GM23338 (cell line): ENCODE measurements at regions not wholly inside any gene's neighbourhood (a gene's known extent, or its start where the extent isn't known, plus 50 kb on each side); places are given as distances from the start of the nearest gene placed in this dataset.

Source experiments
- ATAC-seq: fragments of 200-7000 bp; cut with Tn5 transposase; 3 replicates; pipeline ENCODE4 v1.9.1; 2020
- DNase-seq: peaks from one replicate; pipeline ENCODE4 v3.0.0-alpha.2; 2015; ENCODE audit warnings: low spot score
- H2AFZ ChIP-seq: fragments of 200-600 bp; sonication (generic); 2 replicates; pipeline ENCODE4 v1.8.0; 2016; ENCODE audit warnings: antibody characterized with exemption, mild to moderate bottlenecking, moderate library complexity
- H3F3A ChIP-seq: fragments of 200-600 bp; sonication (generic); replicated peaks from 2 replicates; pipeline ENCODE4 v1.8.0; 2017; ENCODE audit warnings: antibody characterized with exemption, mixed run types, low read depth
- H3K27ac ChIP-seq: fragments of 200-600 bp; sonication (generic); 2 replicates; pipeline ENCODE4 v1.6.1; 2016; ENCODE audit warnings: low read depth
- H3K27me3 ChIP-seq: fragments of 200-600 bp; sonication (generic); 2 replicates; pipeline ENCODE4 v1.8.0; 2016; ENCODE audit warnings: mild to moderate bottlenecking, mixed run types, moderate library complexity; ENCODE audit not compliant: insufficient read depth
- H3K36me3 ChIP-seq: fragments of 200-600 bp; sonication (generic); 2 replicates; pipeline ENCODE4 v1.8.0; 2016; ENCODE audit warnings: mild to moderate bottlenecking; ENCODE audit not compliant: insufficient read depth
- H3K4me1 ChIP-seq: fragments of 200-600 bp; sonication (generic); 2 replicates; pipeline ENCODE4 v1.8.0; 2016; ENCODE audit warnings: mild to moderate bottlenecking, moderate library complexity; ENCODE audit not compliant: insufficient read depth
- H3K4me2 ChIP-seq: fragments of 200-600 bp; sonication (generic); 2 replicates; pipeline ENCODE4 v1.7.1; 2017; ENCODE audit warnings: mixed run types
- H3K4me3 ChIP-seq: fragments of 200-600 bp; sonication (generic); 2 replicates; pipeline ENCODE4 v1.6.1; 2016; ENCODE audit warnings: mixed run types
- H3K79me2 ChIP-seq: fragments of 200-600 bp; sonication (generic); replicated peaks from 2 replicates; pipeline ENCODE4 v1.8.0; 2017; ENCODE audit warnings: mild to moderate bottlenecking; ENCODE audit not compliant: insufficient read depth
- H3K9me2 ChIP-seq: fragments of 200-600 bp; sonication (generic); 2 replicates; pipeline ENCODE4 v1.8.0; 2017; ENCODE audit not compliant: insufficient read depth
- H4K20me1 ChIP-seq: fragments of 200-600 bp; sonication (generic); replicated peaks from 2 replicates; pipeline ENCODE4 v1.8.0; 2017; ENCODE audit warnings: mild to moderate bottlenecking; ENCODE audit not compliant: insufficient read depth
- H3K27ac Mint-ChIP-seq: 2 replicates; pipeline ENCODE4 v1.8.0; 2020; ENCODE audit warnings: inconsistent platforms, mild to moderate bottlenecking, moderate library complexity, mixed read lengths
- H3K27me3 Mint-ChIP-seq: 3 replicates; pipeline ENCODE4 v1.8.0; 2022; ENCODE audit warnings: low read depth, mild to moderate bottlenecking, moderate library complexity, mixed read lengths, inconsistent platforms; ENCODE audit not compliant: insufficient read depth, poor library complexity
- H3K36me3 Mint-ChIP-seq: 3 replicates; pipeline ENCODE4 v1.8.0; 2021; ENCODE audit warnings: low read depth, mild to moderate bottlenecking, inconsistent platforms, moderate library complexity, mixed read lengths
- H3K4me1 Mint-ChIP-seq: 3 replicates; pipeline ENCODE4 v1.8.0; 2020; ENCODE audit warnings: mild to moderate bottlenecking, inconsistent platforms, mixed read lengths
- H3K4me3 Mint-ChIP-seq: 3 replicates; pipeline ENCODE4 v1.8.0; 2021; ENCODE audit warnings: moderate library complexity, mild to moderate bottlenecking, inconsistent platforms, mixed read lengths
- H3K9me3 Mint-ChIP-seq: 3 replicates; pipeline ENCODE4 v1.8.0; 2020; ENCODE audit warnings: moderate library complexity, mild to moderate bottlenecking, inconsistent platforms, mixed read lengths
- CREB1 ChIP-seq: fragments of 250-450 bp; sonication (Bioruptor Pico); IDR thresholded peaks from 2 replicates; pipeline ENCODE4 v1.5.0; 2020; ENCODE audit warnings: low read depth, mild to moderate bottlenecking, moderate library complexity
- EZH2phosphoT487 ChIP-seq: fragments of 200-600 bp; sonication (generic); IDR thresholded peaks from one replicate; pipeline ENCODE4 v1.8.1; 2018; ENCODE audit warnings: antibody characterized with exemption; ENCODE audit not compliant: unreplicated experiment
- JUNB ChIP-seq: IDR thresholded peaks from one replicate; pipeline ENCODE4 v1.6.1; 2016; ENCODE audit warnings: antibody characterized with exemption; ENCODE audit not compliant: unreplicated experiment
- NANOG ChIP-seq: IDR thresholded peaks from 2 replicates; pipeline ENCODE4 v1.6.1; 2016; ENCODE audit warnings: antibody characterized with exemption, borderline replicate concordance
- POLR2AphosphoS5 ChIP-seq: IDR thresholded peaks from 2 replicates; pipeline ENCODE4 v1.6.1; 2016; ENCODE audit warnings: antibody characterized with exemption, low read depth
- REST ChIP-seq: IDR thresholded peaks from one replicate; pipeline ENCODE4 v1.6.1; 2018; ENCODE audit warnings: antibody characterized with exemption; ENCODE audit not compliant: unreplicated experiment
- STAT1 ChIP-seq: IDR thresholded peaks from one replicate; pipeline ENCODE4 v1.6.1; 2016; ENCODE audit warnings: antibody characterized with exemption; ENCODE audit not compliant: unreplicated experiment
- ZNF114 ChIP-seq: fragments of 250-450 bp; sonication (Bioruptor Pico); IDR thresholded peaks from 2 replicates; pipeline ENCODE4 v1.5.0; 2020; ENCODE audit warnings: mild to moderate bottlenecking, moderate library complexity
- ZNF331 ChIP-seq: fragments of 250-450 bp; sonication (Bioruptor Pico); IDR thresholded peaks from 2 replicates; pipeline ENCODE4 v1.5.0; 2020; ENCODE audit warnings: low read depth, mild to moderate bottlenecking, moderate library complexity
- TF ChIP-seq, protein P1 (sequence below): IDR thresholded peaks from 2 replicates; pipeline ENCODE4 v1.6.1; 2016; ENCODE audit warnings: antibody characterized with exemption
- TF ChIP-seq, protein P2 (sequence below), 2 experiments: fragments of 200-600 bp in 1 of 2; sonication (generic) in 1 of 2; conservative IDR thresholded peaks; 2 replicates each; pipeline versions ENCODE4 v1.5.1 to v1.6.1; 2016 to 2017; ENCODE audit warnings: antibody characterized with exemption in 2 of 2, low read depth in 2 of 2, mild to moderate bottlenecking in 2 of 2, moderate library complexity in 1 of 2

DNA sequence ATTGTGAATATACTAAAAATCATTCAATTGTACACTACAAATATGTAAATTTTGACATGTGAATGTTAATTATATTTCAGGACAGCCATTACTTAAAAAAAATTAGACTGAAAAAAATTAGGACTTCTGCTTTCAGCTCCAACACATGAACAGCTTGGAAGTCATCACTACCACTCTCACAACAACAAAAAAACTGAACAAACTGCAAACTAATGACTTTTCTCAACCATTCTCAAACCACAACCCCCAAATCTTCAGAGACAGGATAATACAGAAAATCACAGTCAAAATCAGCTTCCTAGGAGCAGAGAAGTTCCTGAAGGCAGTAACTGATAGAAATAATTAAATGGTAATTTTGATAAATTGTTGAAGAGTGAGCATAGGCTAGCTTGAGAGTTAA is 686.4 kb downstream of the TLE1 start:
- no peaks in the 10 kb centered on the region for H3K36me3 Mint-ChIP-seq
- Histone ChIP-seq H3K4me2 (no peak overlapping the region), H3K27me3 (no peaks in the 10 kb centered on the region), H3K4me3 (no peak overlapping the region), H3K36me3 (no peaks in the 10 kb centered on the region), H4K20me1 (no peaks in the 10 kb centered on the region), H2AFZ (no peak overlapping the region), H3K9me2 (peaks cover 7% of the 10 kb centered on the region; the same call in 1 of the 2 replicates), H3K27ac (no peak overlapping the region), H3K79me2 (no peaks in the 10 kb centered on the region), H3F3A (no peaks in the 10 kb centered on the region), H3K4me1 (no peaks in the 10 kb centered on the region)
- no peak overlapping the region for H3K4me3 Mint-ChIP-seq
- no peaks in the 10 kb centered on the region for H3K9me3 Mint-ChIP-seq
- H3K4me1 Mint-ChIP-seq: no peaks in the 10 kb centered on the region
- no peaks in the 10 kb centered on the region for H3K27me3 Mint-ChIP-seq
- TF ChIP-seq, protein P1, sequence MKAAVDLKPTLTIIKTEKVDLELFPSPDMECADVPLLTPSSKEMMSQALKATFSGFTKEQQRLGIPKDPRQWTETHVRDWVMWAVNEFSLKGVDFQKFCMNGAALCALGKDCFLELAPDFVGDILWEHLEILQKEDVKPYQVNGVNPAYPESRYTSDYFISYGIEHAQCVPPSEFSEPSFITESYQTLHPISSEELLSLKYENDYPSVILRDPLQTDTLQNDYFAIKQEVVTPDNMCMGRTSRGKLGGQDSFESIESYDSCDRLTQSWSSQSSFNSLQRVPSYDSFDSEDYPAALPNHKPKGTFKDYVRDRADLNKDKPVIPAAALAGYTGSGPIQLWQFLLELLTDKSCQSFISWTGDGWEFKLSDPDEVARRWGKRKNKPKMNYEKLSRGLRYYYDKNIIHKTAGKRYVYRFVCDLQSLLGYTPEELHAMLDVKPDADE: no peak
- TF ChIP-seq ZNF331 (CRISPR knock-in tag) (no peak), ZNF114 (CRISPR knock-in tag) (no peak), EZH2phosphoT487 (no peak)
- TF ChIP-seq, protein P2, sequence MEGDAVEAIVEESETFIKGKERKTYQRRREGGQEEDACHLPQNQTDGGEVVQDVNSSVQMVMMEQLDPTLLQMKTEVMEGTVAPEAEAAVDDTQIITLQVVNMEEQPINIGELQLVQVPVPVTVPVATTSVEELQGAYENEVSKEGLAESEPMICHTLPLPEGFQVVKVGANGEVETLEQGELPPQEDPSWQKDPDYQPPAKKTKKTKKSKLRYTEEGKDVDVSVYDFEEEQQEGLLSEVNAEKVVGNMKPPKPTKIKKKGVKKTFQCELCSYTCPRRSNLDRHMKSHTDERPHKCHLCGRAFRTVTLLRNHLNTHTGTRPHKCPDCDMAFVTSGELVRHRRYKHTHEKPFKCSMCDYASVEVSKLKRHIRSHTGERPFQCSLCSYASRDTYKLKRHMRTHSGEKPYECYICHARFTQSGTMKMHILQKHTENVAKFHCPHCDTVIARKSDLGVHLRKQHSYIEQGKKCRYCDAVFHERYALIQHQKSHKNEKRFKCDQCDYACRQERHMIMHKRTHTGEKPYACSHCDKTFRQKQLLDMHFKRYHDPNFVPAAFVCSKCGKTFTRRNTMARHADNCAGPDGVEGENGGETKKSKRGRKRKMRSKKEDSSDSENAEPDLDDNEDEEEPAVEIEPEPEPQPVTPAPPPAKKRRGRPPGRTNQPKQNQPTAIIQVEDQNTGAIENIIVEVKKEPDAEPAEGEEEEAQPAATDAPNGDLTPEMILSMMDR (conservative IDR thresholded peaks at IDR 0.05; ENCODE audit: low read depth in 2 of 2): no peak
- H3K27ac Mint-ChIP-seq: no peak overlapping the region
- ATAC-seq: no peak
- no peak for DNase-seq

DNA sequence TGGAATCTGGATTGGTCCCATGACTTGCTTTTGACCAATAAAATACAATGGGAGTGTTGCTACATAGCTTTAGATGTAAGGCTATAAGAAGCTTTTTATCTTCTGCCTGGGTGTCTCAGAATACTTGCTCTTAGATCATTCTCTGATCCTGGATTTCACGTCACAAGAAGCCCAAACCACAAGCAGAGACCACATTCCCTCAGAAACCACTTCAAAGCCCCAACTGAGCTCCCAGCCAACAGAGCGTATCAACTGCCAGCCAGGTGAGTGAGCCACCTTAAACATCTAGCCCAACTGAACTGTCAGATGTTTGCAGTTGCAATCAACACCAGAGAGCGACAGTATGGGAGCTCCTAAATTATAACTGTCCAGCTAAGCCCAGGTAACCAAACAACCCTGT is 687.1 kb downstream of the TLE1 start:
- H3K27me3 Mint-ChIP-seq: no peaks in the 10 kb centered on the region
- ATAC-seq (no peak), DNase-seq (no peak)
- no peaks in the 10 kb centered on the region for H3K4me1 ChIP-seq
- no peak overlapping the region for H3K27ac Mint-ChIP-seq
- H3K27ac ChIP-seq: no peak overlapping the region
- H3K27me3 ChIP-seq: no peaks in the 10 kb centered on the region
- TF ChIP-seq CREB1 (CRISPR knock-in tag) (no peak), POLR2AphosphoS5 (no peak), NANOG (no peak), JUNB (no peak), REST (no peak), STAT1 (no peak)
- TF ChIP-seq, protein P1: no peak
- H3K9me3 Mint-ChIP-seq: no peaks in the 10 kb centered on the region
- H3K4me2 ChIP-seq: no peak overlapping the region
- no peaks in the 10 kb centered on the region for H4K20me1 ChIP-seq
- H2AFZ ChIP-seq: no peak overlapping the region
- H3K4me1 Mint-ChIP-seq: no peaks in the 10 kb centered on the region
- H3K36me3 Mint-ChIP-seq: no peaks in the 10 kb centered on the region
- no peaks in the 10 kb centered on the region for H3K79me2 ChIP-seq
- H3K9me2 ChIP-seq: peaks cover 7% of the 10 kb centered on the region; the same call in 1 of the 2 replicates
- no peaks in the 10 kb centered on the region for H3K36me3 ChIP-seq
- H3K4me3 ChIP-seq: no peak overlapping the region
- H3F3A ChIP-seq: no peaks in the 10 kb centered on the region
- no peak overlapping the region for H3K4me3 Mint-ChIP-seq
